HG03108 (cell line): ENCODE measurements at regions not wholly inside any gene's neighbourhood (a gene's known extent, or its start where the extent isn't known, plus 50 kb on each side); places are given as distances from the start of the nearest gene placed in this dataset.
"Not testable (repeated sequence)": the region's sequence is repeated elsewhere in the genome, so short reads cannot be mapped to it uniquely, and the experiment has no call there.

Experiments used
- ATAC-seq: cut with Tn5 transposase; IDR thresholded peaks from one replicate; pipeline ENCODE4 v1.9.1; 2021; ENCODE audit warnings: moderate library complexity; ENCODE audit not compliant: unreplicated experiment

GRCh38 chr4:180285796-180286195, 1957.4 kb upstream of the TENM3 start:
- no peak for ATAC-seq

GRCh38 chr4:180292339-180292738, 1950.9 kb upstream of the TENM3 start:
- no peak for ATAC-seq

- ATAC-seq = no peak
These were observed 1947.1 kb upstream of the TENM3 start for GRCh38 chr4:180296036-180296599.

DNA sequence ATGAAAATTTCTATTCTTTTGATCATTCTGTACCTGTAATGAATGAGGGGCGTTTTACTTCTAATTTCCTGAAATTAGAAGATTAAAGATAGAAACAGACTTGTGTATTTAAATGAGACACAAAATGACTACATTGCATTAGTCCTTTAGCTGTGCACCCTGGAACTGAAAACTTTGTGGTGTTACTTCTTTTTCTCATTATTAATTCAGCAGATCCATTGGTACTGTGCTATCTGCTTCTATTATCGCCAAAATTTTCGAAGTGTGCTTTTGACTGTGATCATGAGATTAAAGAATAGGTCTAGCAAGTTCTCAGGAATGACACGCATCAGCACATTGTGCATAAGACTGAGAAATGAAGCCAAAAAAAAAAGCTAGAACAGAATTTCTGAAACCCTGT, 1938.9 kb upstream of the TENM3 start:
- ATAC-seq = no peak

- ATAC-seq = no peak
These were observed 1932.6 kb upstream of the TENM3 start for GRCh38 chr4:180310616-180311015.

DNA sequence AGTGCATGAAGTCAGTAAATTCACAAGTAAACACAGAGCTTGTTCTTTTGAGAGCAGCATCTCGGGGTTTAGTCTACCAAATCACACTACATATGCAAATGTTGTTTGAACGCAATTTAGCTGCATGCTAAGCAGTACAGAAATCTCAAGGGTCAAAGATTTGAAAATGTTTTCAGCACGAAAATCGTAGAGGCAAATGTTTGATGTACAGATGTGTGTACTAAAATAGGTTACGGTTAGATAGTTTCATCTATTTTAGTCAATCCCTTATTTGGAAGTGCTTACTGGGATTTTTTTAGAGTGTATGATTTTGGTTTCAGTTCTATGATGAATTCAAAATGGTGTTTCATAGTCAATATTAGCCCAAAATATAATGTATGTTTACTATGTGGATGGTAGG, 1928.2 kb upstream of the TENM3 start:
- ATAC-seq = no peak

DNA sequence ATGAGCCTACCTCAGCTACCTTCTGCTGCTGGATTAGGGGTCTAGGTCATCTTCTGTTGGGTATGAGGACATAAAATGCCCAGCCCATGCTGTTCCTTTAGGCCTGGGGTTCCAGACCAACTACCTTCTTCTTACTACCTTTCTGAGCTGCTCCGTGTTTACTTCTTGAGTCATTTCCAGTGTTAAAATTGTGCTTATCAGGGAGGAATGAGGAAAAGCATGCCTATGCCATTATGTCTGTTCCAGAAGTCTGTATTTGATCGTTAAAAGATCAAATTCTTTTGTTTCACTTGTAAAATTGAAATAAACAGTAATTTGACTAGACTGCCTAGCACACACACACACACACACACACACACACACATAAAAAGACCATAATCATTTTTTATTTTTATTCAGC, 1912.7 kb upstream of the TENM3 start:
- ATAC-seq = no peak

DNA sequence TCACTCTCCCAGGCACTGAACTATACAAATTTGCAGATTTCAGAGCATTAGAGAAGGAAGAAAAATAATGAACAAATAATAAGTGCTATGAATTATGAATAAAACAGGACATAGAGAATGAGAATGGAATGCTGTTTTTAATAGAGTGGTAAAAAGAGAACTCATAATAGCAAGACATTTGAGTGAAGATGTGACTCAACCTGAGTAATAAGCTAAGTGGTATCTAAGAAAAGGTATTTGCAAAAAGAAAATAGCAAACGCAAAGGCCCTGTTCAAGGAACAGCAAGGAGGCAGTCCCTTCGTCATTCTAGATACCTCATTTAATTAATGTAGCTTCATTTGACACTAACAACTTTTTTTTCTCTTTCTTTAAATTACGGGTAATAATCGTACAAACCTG, 1910.0 kb upstream of the TENM3 start:
- no peak for ATAC-seq

DNA sequence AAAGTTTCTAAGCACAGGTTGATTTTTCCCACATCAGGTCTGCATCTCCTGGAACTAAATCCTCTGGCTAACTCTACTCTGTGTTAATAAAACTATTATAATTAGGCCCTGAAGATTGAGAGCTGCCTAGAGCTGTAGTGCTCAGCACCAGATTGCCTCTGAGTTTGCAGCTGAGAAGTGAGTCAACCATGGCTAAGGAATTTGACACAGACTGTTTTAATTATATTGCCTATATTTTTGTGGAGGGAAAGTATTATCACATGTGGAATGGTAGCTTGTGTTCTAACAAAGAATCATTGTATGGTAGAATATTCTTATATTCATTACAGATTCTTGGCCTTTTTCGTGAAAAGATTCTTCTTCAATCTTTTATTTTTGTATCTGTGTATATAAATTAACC, 1907.6 kb upstream of the TENM3 start:
- ATAC-seq = no peak

GRCh38 chr4:180336494-180337090, 1906.6 kb upstream of the TENM3 start:
- ATAC-seq = no peak

DNA sequence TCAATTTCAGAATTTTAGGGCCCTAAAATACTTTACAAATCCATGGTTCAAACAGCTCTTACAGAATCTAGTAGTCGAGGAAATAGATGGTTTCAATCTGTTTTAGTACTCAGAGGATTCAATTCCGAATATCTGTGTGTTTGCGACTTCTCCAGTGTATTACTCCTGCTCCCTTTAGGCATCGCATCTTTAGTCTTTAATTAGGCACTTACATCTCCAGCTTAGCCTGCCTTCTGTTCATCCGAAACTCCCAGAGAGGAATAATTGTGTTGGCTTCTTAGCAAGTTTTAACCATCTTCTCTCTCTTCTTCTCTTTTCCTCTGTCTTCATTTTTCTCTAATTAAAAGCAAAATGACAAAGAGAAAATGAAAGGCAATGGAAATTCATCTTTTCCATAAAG, 1901.3 kb upstream of the TENM3 start:
- ATAC-seq = no peak

- ATAC-seq = no peak
These were observed 1892.3 kb upstream of the TENM3 start for GRCh38 chr4:180350901-180351300.

DNA sequence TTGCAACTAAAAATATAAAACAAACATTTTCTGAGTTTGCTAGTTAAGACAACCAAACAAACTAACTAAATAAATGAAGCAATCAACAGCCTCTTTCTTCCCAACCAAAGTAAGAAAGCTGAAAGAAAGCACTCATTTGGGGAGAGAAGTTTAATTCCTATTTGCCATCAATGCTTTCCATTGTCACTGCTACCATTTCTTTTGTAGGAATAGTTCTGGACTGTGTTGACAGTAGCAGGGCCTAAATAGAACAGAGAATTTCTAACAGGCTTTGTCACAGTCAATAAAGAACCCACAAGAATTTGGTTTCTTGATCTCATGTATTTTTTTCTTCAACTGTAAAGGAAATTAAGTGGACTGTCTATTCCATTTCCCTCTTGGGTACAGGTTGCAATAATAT, 1886.4 kb upstream of the TENM3 start:
- ATAC-seq = no peak

- ATAC-seq = not testable (repeated sequence)
These were observed 1883.1 kb upstream of the TENM3 start for GRCh38 chr4:180360113-180360512.

DNA sequence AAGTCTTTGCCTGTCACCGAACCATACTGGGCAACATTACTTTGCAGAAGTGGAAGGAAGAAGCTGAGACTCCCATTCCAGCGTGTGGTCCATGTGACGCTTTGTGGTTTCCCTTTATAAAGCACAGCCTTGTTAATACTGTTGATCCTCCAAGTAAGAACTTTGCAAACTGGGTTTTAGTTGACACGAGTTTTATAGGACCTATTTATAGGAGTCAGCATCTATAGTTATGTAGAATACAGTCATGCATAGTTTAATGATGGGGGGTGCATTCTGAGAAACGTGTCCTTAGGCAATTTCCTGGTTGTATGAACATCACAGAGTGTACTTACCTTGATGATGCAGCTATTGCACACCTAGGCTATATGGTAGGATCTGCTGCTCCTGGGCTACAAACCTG, 1879.4 kb upstream of the TENM3 start:
- ATAC-seq = no peak

GRCh38 chr4:180372691-180373090, 1870.5 kb upstream of the TENM3 start:
- no peak for ATAC-seq

DNA sequence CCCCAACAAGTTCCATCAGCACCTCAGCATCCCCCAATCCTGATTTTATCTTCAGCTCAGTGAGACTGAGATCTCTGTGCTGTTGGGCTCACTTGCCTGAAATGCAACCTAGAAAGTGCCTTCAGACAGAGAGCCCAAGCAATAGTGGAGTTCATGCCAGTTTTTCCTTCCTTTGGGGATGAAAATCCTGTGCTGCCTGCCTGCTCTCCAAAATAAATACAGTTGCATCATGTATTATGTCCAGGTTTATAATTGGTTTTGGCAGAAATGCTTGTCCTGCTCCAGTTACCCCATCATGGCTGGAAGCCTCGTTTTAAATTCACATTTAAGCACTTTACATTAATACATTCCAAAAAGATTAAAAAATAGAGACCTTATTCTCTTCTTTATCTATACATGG, 1865.5 kb upstream of the TENM3 start:
- no peak for ATAC-seq

DNA sequence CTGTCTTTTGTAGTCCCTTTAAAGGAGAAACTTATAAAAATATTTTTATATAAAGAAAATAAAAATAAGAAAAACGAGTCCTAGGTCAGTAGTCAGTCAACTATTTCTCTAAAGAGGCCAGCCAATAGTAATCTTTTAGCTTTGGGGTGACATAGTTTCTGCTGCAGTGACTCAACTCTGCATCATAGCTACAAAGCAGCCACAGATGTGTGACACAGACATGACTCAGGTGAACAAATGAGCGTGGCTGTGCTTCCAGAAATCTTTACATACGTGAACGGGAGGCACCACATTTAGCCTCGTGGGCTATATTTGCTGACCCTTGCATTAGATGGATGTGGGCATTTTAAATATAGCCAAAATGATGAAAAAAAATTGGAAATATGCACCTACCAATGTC, 1862.5 kb upstream of the TENM3 start:
- no peak for ATAC-seq

DNA sequence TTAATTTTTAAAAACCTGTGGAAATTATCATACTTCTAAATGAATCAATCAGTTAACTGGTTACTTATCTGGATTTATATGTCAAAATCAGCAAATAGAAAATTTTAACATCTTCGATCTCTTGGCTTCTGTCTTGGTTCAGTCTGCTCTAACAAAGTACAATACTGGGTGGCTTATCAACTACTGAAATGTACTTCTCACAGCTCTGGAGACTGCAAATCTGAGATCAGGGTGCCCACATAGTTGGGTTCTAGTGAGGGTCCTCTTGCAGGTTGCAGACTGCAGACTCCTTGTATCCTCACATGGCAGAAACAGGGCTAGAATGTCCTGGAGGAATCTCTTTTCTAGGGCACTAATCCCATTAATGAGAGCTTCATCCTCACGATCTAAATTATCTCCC, 1851.6 kb upstream of the TENM3 start:
- no peak for ATAC-seq

GRCh38 chr4:180394312-180394711, 1848.9 kb upstream of the TENM3 start:
- ATAC-seq = no peak

GRCh38 chr4:180394730-180395129, 1848.5 kb upstream of the TENM3 start:
- no peak for ATAC-seq

- no peak for ATAC-seq
These were observed 1844.6 kb upstream of the TENM3 start for GRCh38 chr4:180398564-180398963.

- ATAC-seq = no peak
These were observed 1835.8 kb upstream of the TENM3 start for GRCh38 chr4:180407275-180407885.
